ENCODE measurements at regions not wholly inside any gene's neighbourhood (a gene's known extent, or its start where the extent isn't known, plus 50 kb on each side); places are given as distances from the start of the nearest gene placed in this dataset.

GRCh38 chr15:96183867-96184266 lies 146.6 kb upstream of the NR2F2 start:
- TF ChIP-seq CTCF (IDR thresholded peaks at IDR 0.05; ENCODE audit: low read depth, low read length, poor library complexity, severe bottlenecking) (no peak), EZH2phosphoT487 (IDR thresholded peaks at IDR 0.05; ENCODE audit: borderline replicate concordance, low read length) (no peak)

Measured in DOHH2 (cell line).